ENCODE measurements at regions not wholly inside any gene's neighbourhood (a gene's known extent, or its start where the extent isn't known, plus 50 kb on each side); places are given as distances from the start of the nearest gene placed in this dataset.

GRCh38 chr1:83102630-83103071, 896.3 kb downstream of the TTLL7 start:
- no peak for TF ChIP-seq CTCF (IDR thresholded peaks at IDR 0.05)

GRCh38 chr1:83101406-83101805, 897.5 kb downstream of the TTLL7 start:
- no peak for TF ChIP-seq CTCF (IDR thresholded peaks at IDR 0.05)

GRCh38 chr1:83100133-83100532, 898.8 kb downstream of the TTLL7 start:
- TF ChIP-seq CTCF (IDR thresholded peaks at IDR 0.05): no peak

- TF ChIP-seq CTCF (IDR thresholded peaks at IDR 0.05): no peak
Observed at GRCh38 chr1:83098791-83099190, 900.1 kb downstream of the TTLL7 start.

GRCh38 chr1:83098131-83098530, 900.8 kb downstream of the TTLL7 start:
- no peak for TF ChIP-seq CTCF (IDR thresholded peaks at IDR 0.05)

- TF ChIP-seq CTCF (IDR thresholded peaks at IDR 0.05): no peak
Observed at GRCh38 chr1:83097715-83098114, 901.2 kb downstream of the TTLL7 start.

- no peak for TF ChIP-seq CTCF (IDR thresholded peaks at IDR 0.05)
Observed at GRCh38 chr1:83095570-83095969, 903.4 kb downstream of the TTLL7 start.

- no peak for TF ChIP-seq CTCF (IDR thresholded peaks at IDR 0.05)
Observed at GRCh38 chr1:83090195-83090594, 908.7 kb downstream of the TTLL7 start.
